ENCODE measurements at regions not wholly inside any gene's neighbourhood (a gene's known extent, or its start where the extent isn't known, plus 50 kb on each side); places are given as distances from the start of the nearest gene placed in this dataset.

DNA sequence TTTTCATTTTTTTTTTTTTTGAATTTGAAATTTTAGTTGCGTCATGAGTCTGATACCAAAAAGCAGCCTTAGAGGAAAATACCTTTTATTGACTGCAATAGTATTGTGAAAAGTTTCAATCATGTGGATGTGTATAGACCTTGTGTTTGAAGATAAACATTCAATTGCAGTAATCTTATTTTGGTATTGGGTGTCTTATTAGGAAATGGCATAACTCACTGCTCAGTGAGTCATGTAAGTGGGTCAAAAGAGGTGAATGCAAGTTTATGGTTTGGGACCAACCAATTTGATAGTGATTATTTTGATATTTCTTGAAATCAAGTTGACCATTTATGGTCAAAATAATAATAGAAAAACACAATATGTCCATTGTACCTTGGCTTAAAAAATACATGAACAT lies 627.8 kb upstream of the SLIT2 start:
- H3K4me3 ChIP-seq = no peak overlapping the region
- H3K4me1 ChIP-seq (ENCODE audit: insufficient read depth) = no peaks in the 10 kb centered on the region
- intact Hi-C loops (cut with DNase I) = no loop called here
- H3K9me3 ChIP-seq = no peaks in the 10 kb centered on the region
- 89 to 95% (median 92%) methylated on average over 1 of the region's 1 CpG for WGBS, 3 donors
- DNase-seq = no peak
- no peaks in the 10 kb centered on the region for H3K27me3 ChIP-seq
- TF ChIP-seq, protein P1, sequence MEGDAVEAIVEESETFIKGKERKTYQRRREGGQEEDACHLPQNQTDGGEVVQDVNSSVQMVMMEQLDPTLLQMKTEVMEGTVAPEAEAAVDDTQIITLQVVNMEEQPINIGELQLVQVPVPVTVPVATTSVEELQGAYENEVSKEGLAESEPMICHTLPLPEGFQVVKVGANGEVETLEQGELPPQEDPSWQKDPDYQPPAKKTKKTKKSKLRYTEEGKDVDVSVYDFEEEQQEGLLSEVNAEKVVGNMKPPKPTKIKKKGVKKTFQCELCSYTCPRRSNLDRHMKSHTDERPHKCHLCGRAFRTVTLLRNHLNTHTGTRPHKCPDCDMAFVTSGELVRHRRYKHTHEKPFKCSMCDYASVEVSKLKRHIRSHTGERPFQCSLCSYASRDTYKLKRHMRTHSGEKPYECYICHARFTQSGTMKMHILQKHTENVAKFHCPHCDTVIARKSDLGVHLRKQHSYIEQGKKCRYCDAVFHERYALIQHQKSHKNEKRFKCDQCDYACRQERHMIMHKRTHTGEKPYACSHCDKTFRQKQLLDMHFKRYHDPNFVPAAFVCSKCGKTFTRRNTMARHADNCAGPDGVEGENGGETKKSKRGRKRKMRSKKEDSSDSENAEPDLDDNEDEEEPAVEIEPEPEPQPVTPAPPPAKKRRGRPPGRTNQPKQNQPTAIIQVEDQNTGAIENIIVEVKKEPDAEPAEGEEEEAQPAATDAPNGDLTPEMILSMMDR (IDR thresholded peaks at IDR 0.05) = no peak
- H3K36me3 ChIP-seq = no peaks in the 10 kb centered on the region
- H3K27ac ChIP-seq = no peak overlapping the region

DNA sequence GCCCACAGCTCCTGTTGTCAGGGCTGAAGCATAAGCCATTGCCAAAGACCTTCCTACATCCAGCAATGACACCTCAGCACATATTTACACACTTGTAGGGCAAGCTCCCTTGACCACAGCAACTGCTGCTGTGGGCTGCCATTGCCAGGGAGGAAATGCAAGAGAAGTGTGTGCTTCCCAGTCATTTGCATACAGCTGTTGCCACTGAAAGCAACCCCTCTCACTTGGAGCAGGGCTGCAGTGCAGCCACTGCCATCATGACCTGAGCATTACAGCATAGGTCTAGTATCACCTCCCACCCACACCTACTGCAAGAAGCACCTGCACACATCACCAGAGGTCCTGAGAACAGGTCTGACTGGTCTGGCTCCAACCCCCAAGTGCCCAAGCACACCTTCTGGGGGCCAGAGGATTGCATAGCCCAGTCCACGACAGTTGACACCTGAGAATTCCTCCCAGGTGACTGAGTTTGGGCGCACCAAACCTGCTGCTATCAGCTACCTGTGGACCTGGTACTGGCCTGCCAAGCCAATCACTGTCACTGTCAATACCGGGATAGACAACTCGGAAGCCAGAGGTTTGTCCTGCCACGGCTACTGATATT lies 636.5 kb upstream of the SLIT2 start:
- H3K27me3 ChIP-seq = no peaks in the 10 kb centered on the region
- H3K9me3 ChIP-seq = no peaks in the 10 kb centered on the region
- intact Hi-C loops (cut with DNase I) = no loop called here
- H3K4me1 ChIP-seq (ENCODE audit: insufficient read depth) = no peaks in the 10 kb centered on the region
- 94 to 97% (median 96%) methylated on average over 5 of the region's 5 CpGs for WGBS, 3 donors
- H3K4me3 ChIP-seq = no peak overlapping the region
- DNase-seq = no peak
- no peaks in the 10 kb centered on the region for H3K36me3 ChIP-seq
- TF ChIP-seq, protein P1 (IDR thresholded peaks at IDR 0.05) = no peak
- TF ChIP-seq POLR2A (IDR thresholded peaks at IDR 0.05) (no peak), EP300 (IDR thresholded peaks at IDR 0.05) (no peak)
- no peak overlapping the region for H3K27ac ChIP-seq

DNA sequence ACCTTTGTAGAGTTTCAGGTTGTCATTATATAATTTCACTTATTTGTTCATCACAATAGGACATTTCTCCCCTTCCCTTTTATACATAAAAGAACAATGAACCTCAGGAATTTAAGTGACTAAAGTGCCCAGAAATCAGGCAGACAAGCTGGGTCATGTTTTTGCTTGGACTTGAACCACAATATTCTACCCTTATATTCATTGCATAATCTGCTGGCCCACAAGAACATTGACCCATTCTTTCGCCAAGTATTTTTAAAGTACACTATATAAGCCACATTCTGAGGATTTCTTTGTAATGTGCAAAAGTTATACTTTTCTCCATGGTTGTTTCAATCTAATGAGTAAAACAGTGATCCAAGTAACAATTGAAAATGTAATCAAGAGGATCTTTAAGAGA lies 637.5 kb upstream of the SLIT2 start:
- H3K36me3 ChIP-seq = no peaks in the 10 kb centered on the region

DNA sequence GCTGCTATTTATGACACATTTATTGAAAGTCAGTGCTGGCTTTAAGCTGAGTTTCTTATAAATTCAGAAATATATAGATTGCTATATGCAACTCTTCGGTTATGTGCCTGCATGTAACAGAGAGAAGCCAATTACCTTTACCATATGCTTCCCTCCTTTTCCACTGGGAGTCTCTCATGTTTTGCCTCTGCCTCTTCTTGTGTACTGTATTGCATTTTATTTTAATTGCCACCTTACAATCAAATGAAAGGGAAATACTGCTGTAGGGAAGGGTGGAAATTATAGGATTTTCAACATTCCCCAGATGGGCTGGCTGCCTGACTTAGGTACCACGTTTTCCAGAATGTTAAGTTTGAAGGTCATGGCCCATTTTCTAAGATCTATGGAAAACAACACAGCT lies 655.4 kb upstream of the SLIT2 start:
- TF ChIP-seq POLR2A (IDR thresholded peaks at IDR 0.05) (no peak), EP300 (IDR thresholded peaks at IDR 0.05) (no peak)
- TF ChIP-seq, protein P1 (IDR thresholded peaks at IDR 0.05) = no peak
- DNase-seq = no peak
- H3K4me3 ChIP-seq = no peak overlapping the region
- H3K27me3 ChIP-seq = no peaks in the 10 kb centered on the region
- H3K27ac ChIP-seq = no peak overlapping the region
- H3K9me3 ChIP-seq = no peaks in the 10 kb centered on the region
- WGBS, 3 donors = 47 to 58% (median 50%) methylated on average over 2 of the region's 2 CpGs
- H3K4me1 ChIP-seq (ENCODE audit: insufficient read depth) = no peaks in the 10 kb centered on the region
- H3K36me3 ChIP-seq = no peaks in the 10 kb centered on the region
- intact Hi-C loops (cut with DNase I) = no loop called here

More for the DNA sequence above, 637.5 kb upstream of the SLIT2 start:
- TF ChIP-seq, protein P1 (IDR thresholded peaks at IDR 0.05) = no peak
- TF ChIP-seq EP300 (IDR thresholded peaks at IDR 0.05) = no peak
- no peak for TF ChIP-seq POLR2A (IDR thresholded peaks at IDR 0.05)
- intact Hi-C loops (cut with DNase I) = no loop called here
- WGBS, 3 donors = 90 to 91% (median 90%) methylated on average over 1 of the region's 1 CpG
- no peaks in the 10 kb centered on the region for H3K4me1 ChIP-seq (ENCODE audit: insufficient read depth)
- H3K4me3 ChIP-seq = no peak overlapping the region
- DNase-seq = no peak
- H3K27ac ChIP-seq = no peak overlapping the region
- no peaks in the 10 kb centered on the region for H3K27me3 ChIP-seq
- no peaks in the 10 kb centered on the region for H3K9me3 ChIP-seq
